ENCODE measurements at regions not wholly inside any gene's neighbourhood (a gene's known extent, or its start where the extent isn't known, plus 50 kb on each side); places are given as distances from the start of the nearest gene placed in this dataset.

DNA sequence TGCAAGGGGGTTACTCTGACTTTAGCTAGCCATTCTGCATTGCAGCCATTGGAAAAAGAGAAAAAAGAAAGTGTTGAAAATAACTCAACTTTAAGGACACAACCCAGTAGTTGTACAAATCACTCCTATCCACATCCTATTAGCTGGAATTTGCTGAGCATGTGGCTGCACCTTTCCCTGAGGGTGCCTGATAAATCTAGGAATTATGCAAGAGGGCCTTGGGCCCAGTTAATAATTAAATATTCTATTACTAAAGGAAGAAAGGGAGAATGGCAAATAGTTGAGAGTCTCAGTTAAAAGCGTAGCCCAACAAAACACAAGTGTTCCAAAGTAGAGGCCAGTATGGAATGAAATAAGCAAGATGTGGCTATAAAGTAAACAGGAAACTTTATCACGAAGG is 200.9 kb upstream of the CNTNAP2 start:
- Histone ChIP-seq H3K79me2 (replicated peaks; ENCODE audit: insufficient read depth, low read length) (no peaks in the 10 kb centered on the region), H4K20me1 (ENCODE audit: insufficient read depth) (no peaks in the 10 kb centered on the region), H3F3A (ENCODE audit: insufficient read depth, low read length, poor library complexity, severe bottlenecking) (no peaks in the 10 kb centered on the region), H2AFZ (ENCODE audit: low read depth, low read length) (no peak overlapping the region), H3K9ac (ENCODE audit: low read length) (no peak overlapping the region), H3K4me2 (ENCODE audit: low read length) (no peak overlapping the region), H3K9me3 (ENCODE audit: low read length) (peaks cover 4% of the 10 kb centered on the region), H3K27me3 (ENCODE audit: insufficient read depth, low read depth, low read length) (no peaks in the 10 kb centered on the region), H3K9me2 (ENCODE audit: insufficient read depth, low read length) (no peaks in the 10 kb centered on the region), H3K27ac (ENCODE audit: low read length) (no peak overlapping the region), H3K4me3 (ENCODE audit: low read length) (no peak overlapping the region), H3K36me3 (ENCODE audit: insufficient read depth, low read length) (no peaks in the 10 kb centered on the region)
- TF ChIP-seq RAD21 (conservative IDR thresholded peaks at IDR 0.05) (no peak), EZH2 (IDR thresholded peaks at IDR 0.05; ENCODE audit: borderline replicate concordance, insufficient read depth, low read length, poor library complexity, severe bottlenecking) (no peak), POLR2AphosphoS5 (IDR thresholded peaks at IDR 0.05) (no peak), SMC3 (conservative IDR thresholded peaks at IDR 0.05; ENCODE audit: poor library complexity) (no peak), EP300 (conservative IDR thresholded peaks at IDR 0.05; ENCODE audit: poor library complexity, severe bottlenecking) (no peak), TAF1 (IDR thresholded peaks at IDR 0.05; ENCODE audit: low read depth) (no peak), MXI1 (conservative IDR thresholded peaks at IDR 0.05; ENCODE audit: poor library complexity, severe bottlenecking) (no peak)
- TF ChIP-seq, protein P1, sequence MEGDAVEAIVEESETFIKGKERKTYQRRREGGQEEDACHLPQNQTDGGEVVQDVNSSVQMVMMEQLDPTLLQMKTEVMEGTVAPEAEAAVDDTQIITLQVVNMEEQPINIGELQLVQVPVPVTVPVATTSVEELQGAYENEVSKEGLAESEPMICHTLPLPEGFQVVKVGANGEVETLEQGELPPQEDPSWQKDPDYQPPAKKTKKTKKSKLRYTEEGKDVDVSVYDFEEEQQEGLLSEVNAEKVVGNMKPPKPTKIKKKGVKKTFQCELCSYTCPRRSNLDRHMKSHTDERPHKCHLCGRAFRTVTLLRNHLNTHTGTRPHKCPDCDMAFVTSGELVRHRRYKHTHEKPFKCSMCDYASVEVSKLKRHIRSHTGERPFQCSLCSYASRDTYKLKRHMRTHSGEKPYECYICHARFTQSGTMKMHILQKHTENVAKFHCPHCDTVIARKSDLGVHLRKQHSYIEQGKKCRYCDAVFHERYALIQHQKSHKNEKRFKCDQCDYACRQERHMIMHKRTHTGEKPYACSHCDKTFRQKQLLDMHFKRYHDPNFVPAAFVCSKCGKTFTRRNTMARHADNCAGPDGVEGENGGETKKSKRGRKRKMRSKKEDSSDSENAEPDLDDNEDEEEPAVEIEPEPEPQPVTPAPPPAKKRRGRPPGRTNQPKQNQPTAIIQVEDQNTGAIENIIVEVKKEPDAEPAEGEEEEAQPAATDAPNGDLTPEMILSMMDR (IDR thresholded peaks at IDR 0.05; ENCODE audit: poor library complexity, severe bottlenecking), result no peak
- TF ChIP-seq, protein P2, sequence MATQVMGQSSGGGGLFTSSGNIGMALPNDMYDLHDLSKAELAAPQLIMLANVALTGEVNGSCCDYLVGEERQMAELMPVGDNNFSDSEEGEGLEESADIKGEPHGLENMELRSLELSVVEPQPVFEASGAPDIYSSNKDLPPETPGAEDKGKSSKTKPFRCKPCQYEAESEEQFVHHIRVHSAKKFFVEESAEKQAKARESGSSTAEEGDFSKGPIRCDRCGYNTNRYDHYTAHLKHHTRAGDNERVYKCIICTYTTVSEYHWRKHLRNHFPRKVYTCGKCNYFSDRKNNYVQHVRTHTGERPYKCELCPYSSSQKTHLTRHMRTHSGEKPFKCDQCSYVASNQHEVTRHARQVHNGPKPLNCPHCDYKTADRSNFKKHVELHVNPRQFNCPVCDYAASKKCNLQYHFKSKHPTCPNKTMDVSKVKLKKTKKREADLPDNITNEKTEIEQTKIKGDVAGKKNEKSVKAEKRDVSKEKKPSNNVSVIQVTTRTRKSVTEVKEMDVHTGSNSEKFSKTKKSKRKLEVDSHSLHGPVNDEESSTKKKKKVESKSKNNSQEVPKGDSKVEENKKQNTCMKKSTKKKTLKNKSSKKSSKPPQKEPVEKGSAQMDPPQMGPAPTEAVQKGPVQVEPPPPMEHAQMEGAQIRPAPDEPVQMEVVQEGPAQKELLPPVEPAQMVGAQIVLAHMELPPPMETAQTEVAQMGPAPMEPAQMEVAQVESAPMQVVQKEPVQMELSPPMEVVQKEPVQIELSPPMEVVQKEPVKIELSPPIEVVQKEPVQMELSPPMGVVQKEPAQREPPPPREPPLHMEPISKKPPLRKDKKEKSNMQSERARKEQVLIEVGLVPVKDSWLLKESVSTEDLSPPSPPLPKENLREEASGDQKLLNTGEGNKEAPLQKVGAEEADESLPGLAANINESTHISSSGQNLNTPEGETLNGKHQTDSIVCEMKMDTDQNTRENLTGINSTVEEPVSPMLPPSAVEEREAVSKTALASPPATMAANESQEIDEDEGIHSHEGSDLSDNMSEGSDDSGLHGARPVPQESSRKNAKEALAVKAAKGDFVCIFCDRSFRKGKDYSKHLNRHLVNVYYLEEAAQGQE (IDR thresholded peaks at IDR 0.05; ENCODE audit: borderline replicate concordance), result no peak

DNA sequence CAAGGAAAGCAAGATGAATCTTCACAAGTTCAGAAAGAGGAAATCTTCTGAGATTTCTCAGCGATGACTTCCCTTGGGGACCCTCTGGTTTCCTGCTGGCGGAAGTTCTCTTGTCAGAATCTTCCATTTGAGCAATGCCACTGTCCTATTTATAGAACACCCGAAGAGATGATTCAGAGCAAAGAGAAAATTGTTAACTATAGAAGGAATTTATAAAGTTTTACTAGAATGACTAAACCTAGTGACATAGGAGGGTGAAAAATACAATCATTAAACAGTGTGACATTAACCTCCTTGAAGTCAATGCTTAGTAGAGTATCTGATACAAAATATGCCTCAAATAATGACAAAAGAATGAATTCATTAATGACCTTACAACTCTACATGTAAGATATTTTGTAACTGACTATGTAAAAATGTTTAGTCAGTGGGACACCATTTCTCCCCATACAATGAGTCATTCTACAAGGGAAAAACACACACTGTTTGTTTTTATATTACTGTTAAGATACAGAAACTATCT is 206.5 kb upstream of the CNTNAP2 start:
- no peaks in the 10 kb centered on the region for H3F3A ChIP-seq (ENCODE audit: insufficient read depth, low read length, poor library complexity, severe bottlenecking)
- no peaks in the 10 kb centered on the region for H3K9me3 ChIP-seq (ENCODE audit: low read length)
- H3K79me2 ChIP-seq (replicated peaks; ENCODE audit: insufficient read depth, low read length), result no peaks in the 10 kb centered on the region
- H4K20me1 ChIP-seq (ENCODE audit: insufficient read depth), result no peaks in the 10 kb centered on the region
- H3K27me3 ChIP-seq (ENCODE audit: insufficient read depth, low read depth, low read length), result no peaks in the 10 kb centered on the region
- H3K4me3 ChIP-seq (ENCODE audit: low read length), result no peak overlapping the region
- no peak overlapping the region for H3K27ac ChIP-seq (ENCODE audit: low read length)
- no peaks in the 10 kb centered on the region for H3K36me3 ChIP-seq (ENCODE audit: insufficient read depth, low read length)
- H3K4me2 ChIP-seq (ENCODE audit: low read length), result no peak overlapping the region
- TF ChIP-seq, protein P1 (IDR thresholded peaks at IDR 0.05; ENCODE audit: poor library complexity, severe bottlenecking), result no peak
- no peak for TF ChIP-seq TAF1 (IDR thresholded peaks at IDR 0.05; ENCODE audit: low read depth)
- no peak for TF ChIP-seq POLR2AphosphoS5 (IDR thresholded peaks at IDR 0.05)
- no peak for TF ChIP-seq MXI1 (conservative IDR thresholded peaks at IDR 0.05; ENCODE audit: poor library complexity, severe bottlenecking)
- no peak overlapping the region for H3K9ac ChIP-seq (ENCODE audit: low read length)
- no peak overlapping the region for H2AFZ ChIP-seq (ENCODE audit: low read depth, low read length)
- H3K9me2 ChIP-seq (ENCODE audit: insufficient read depth, low read length), result no peaks in the 10 kb centered on the region

Measured in neural cell (in vitro differentiated cells).